ENCODE measurements at regions not wholly inside any gene's neighbourhood (a gene's known extent, or its start where the extent isn't known, plus 50 kb on each side); places are given as distances from the start of the nearest gene placed in this dataset.
"Not testable (repeated sequence)": the region's sequence is repeated elsewhere in the genome, so short reads cannot be mapped to it uniquely, and the experiment has no call there.

DNA sequence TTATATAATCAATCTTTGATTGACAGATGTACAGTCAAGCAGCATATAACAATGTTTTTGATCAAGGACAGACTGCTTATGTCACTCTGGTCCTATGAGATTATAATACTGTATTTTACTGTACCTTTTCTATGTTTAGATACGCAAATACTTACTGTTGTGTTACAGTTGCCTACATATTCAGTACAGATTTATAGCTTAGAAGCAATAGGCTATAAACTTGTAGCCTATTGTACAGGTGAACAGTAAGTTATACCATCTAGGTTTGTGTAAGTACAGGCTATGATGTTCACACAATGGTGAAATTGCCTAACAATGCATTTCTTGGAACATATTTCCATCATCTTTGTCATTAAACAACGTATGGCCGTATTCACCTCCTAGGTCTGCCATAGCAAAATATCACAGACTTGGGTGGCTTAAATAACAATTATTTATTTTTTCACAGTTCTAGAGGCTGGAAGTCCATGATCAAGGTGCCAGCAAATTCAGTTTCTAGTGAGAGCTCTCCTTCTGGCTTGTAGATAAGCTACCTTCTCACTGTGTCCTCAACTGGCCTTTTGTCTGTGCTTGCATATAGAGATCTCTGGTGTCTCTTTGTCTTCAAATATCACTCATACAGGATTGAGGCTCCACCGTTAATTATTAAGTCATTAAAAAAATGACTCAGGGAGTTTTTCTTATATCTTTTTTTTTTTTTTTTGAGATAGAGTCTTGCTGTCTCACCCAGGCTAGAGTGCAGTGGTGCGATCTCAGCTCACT is 89.1 kb downstream of the EBLN2 start:
- Histone ChIP-seq H3K9ac (ENCODE audit: low read depth in 1 of 2, low read length in 2 of 2) (no peak overlapping the region), H3K27ac (ENCODE audit: low read depth in 1 of 2, low read length in 2 of 2) (no peak overlapping the region), H3K27me3 (ENCODE audit: control insufficient read depth in 4 of 4, insufficient read depth in 4 of 4, low read length in 3 of 4) (no peaks in the 10 kb centered on the region), H3K9me3 (ENCODE audit: control insufficient read depth in 4 of 4, low read length in 3 of 4) (no peaks in the 10 kb centered on the region), H3K4me1 (ENCODE audit: control insufficient read depth in 4 of 4, insufficient read depth in 4 of 4, low read length in 3 of 4) (peaks cover 0 to 4% (median 1%) of the 10 kb centered on the region in 4 donors), H3K4me3 (ENCODE audit: low read depth in 1 of 3, low read length in 3 of 3) (no peak overlapping the region), H3K36me3 (ENCODE audit: control insufficient read depth in 4 of 4, insufficient read depth in 3 of 4, low read depth in 1 of 4, low read length in 3 of 4) (no peaks in the 10 kb centered on the region)
- WGBS, result 90% methylated on average over 5 of the region's 5 CpGs
- no peak for TF ChIP-seq RAD21 (IDR thresholded peaks at IDR 0.05)
- TF ChIP-seq HNF4A (conservative IDR thresholded peaks at IDR 0.05), result no peak
- no peak for TF ChIP-seq RXRA (IDR thresholded peaks at IDR 0.05)
- TF ChIP-seq, protein P1, sequence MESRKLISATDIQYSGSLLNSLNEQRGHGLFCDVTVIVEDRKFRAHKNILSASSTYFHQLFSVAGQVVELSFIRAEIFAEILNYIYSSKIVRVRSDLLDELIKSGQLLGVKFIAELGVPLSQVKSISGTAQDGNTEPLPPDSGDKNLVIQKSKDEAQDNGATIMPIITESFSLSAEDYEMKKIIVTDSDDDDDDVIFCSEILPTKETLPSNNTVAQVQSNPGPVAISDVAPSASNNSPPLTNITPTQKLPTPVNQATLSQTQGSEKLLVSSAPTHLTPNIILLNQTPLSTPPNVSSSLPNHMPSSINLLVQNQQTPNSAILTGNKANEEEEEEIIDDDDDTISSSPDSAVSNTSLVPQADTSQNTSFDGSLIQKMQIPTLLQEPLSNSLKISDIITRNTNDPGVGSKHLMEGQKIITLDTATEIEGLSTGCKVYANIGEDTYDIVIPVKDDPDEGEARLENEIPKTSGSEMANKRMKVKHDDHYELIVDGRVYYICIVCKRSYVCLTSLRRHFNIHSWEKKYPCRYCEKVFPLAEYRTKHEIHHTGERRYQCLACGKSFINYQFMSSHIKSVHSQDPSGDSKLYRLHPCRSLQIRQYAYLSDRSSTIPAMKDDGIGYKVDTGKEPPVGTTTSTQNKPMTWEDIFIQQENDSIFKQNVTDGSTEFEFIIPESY (IDR thresholded peaks at IDR 0.05), result no peak
- no peak for TF ChIP-seq YY1 (IDR thresholded peaks at IDR 0.05)
- TF ChIP-seq FOXA1 (IDR thresholded peaks at IDR 0.05), result no peak
- no peak for TF ChIP-seq JUND (IDR thresholded peaks at IDR 0.05)
- TF ChIP-seq, protein P2, sequence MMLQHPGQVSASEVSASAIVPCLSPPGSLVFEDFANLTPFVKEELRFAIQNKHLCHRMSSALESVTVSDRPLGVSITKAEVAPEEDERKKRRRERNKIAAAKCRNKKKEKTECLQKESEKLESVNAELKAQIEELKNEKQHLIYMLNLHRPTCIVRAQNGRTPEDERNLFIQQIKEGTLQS (IDR thresholded peaks at IDR 0.05), result no peak
- TF ChIP-seq, protein P3, sequence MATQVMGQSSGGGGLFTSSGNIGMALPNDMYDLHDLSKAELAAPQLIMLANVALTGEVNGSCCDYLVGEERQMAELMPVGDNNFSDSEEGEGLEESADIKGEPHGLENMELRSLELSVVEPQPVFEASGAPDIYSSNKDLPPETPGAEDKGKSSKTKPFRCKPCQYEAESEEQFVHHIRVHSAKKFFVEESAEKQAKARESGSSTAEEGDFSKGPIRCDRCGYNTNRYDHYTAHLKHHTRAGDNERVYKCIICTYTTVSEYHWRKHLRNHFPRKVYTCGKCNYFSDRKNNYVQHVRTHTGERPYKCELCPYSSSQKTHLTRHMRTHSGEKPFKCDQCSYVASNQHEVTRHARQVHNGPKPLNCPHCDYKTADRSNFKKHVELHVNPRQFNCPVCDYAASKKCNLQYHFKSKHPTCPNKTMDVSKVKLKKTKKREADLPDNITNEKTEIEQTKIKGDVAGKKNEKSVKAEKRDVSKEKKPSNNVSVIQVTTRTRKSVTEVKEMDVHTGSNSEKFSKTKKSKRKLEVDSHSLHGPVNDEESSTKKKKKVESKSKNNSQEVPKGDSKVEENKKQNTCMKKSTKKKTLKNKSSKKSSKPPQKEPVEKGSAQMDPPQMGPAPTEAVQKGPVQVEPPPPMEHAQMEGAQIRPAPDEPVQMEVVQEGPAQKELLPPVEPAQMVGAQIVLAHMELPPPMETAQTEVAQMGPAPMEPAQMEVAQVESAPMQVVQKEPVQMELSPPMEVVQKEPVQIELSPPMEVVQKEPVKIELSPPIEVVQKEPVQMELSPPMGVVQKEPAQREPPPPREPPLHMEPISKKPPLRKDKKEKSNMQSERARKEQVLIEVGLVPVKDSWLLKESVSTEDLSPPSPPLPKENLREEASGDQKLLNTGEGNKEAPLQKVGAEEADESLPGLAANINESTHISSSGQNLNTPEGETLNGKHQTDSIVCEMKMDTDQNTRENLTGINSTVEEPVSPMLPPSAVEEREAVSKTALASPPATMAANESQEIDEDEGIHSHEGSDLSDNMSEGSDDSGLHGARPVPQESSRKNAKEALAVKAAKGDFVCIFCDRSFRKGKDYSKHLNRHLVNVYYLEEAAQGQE (IDR thresholded peaks at IDR 0.05), result no peak
- TF ChIP-seq TAF1 (conservative IDR thresholded peaks at IDR 0.05), result no peak
- TF ChIP-seq, protein P4, sequence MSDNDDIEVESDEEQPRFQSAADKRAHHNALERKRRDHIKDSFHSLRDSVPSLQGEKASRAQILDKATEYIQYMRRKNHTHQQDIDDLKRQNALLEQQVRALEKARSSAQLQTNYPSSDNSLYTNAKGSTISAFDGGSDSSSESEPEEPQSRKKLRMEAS (IDR thresholded peaks at IDR 0.05), result no peak
- TF ChIP-seq NR2F2 (IDR thresholded peaks at IDR 0.05), result no peak
- no peak for TF ChIP-seq SP1 (IDR thresholded peaks at IDR 0.05)
- TF ChIP-seq FOXA2 (IDR thresholded peaks at IDR 0.05), result no peak
- TF ChIP-seq, protein P5, sequence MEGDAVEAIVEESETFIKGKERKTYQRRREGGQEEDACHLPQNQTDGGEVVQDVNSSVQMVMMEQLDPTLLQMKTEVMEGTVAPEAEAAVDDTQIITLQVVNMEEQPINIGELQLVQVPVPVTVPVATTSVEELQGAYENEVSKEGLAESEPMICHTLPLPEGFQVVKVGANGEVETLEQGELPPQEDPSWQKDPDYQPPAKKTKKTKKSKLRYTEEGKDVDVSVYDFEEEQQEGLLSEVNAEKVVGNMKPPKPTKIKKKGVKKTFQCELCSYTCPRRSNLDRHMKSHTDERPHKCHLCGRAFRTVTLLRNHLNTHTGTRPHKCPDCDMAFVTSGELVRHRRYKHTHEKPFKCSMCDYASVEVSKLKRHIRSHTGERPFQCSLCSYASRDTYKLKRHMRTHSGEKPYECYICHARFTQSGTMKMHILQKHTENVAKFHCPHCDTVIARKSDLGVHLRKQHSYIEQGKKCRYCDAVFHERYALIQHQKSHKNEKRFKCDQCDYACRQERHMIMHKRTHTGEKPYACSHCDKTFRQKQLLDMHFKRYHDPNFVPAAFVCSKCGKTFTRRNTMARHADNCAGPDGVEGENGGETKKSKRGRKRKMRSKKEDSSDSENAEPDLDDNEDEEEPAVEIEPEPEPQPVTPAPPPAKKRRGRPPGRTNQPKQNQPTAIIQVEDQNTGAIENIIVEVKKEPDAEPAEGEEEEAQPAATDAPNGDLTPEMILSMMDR (IDR thresholded peaks at IDR 0.05; ENCODE audit: low read depth, low read length, missing input control), result no peak
- TF ChIP-seq EGR1 (IDR thresholded peaks at IDR 0.05; ENCODE audit: low read depth in 2 of 2), result no peak
- no peak for TF ChIP-seq GABPA (IDR thresholded peaks at IDR 0.05 in 1 of 2, conservative IDR thresholded peaks at IDR 0.05 in 1 of 2)
- no peak for TF ChIP-seq HNF4G (IDR thresholded peaks at IDR 0.05)
- no peak for DNase-seq (ENCODE audit: low spot score)

DNA sequence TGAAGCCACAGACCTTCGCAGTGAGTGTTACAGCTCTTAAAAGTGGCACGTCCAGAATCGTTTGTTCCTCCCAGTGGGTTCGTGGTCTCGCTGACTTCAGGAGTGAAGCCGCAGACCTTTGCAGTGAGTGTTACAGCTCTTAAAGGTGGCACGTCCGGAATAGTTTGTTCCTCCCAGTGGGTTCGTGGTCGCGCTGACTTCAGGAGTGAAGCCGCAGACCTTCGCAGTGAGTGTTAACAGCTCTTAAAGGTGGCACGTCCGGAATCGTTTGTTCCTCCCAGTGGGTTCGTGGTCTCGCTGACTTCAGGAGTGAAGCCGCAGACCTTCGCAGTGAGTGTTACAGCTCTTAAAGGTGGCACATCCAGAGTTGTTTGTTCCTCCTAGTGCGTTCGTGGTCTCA is 91.1 kb downstream of the EBLN2 start:
- H3K36me3 ChIP-seq (ENCODE audit: control insufficient read depth in 4 of 4, insufficient read depth in 3 of 4, low read depth in 1 of 4, low read length in 3 of 4); H3K27ac ChIP-seq (ENCODE audit: low read depth in 1 of 2, low read length in 2 of 2); H3K9ac ChIP-seq (ENCODE audit: low read depth in 1 of 2, low read length in 2 of 2); H3K9me3 ChIP-seq (ENCODE audit: control insufficient read depth in 4 of 4, low read length in 3 of 4); H3K4me1 ChIP-seq (ENCODE audit: control insufficient read depth in 4 of 4, insufficient read depth in 4 of 4, low read length in 3 of 4); H3K4me3 ChIP-seq (ENCODE audit: low read depth in 1 of 3, low read length in 3 of 3); H3K27me3 ChIP-seq (ENCODE audit: control insufficient read depth in 4 of 4, insufficient read depth in 4 of 4, low read length in 3 of 4); DNase-seq (ENCODE audit: low spot score): not testable (repeated sequence)
- 95% methylated on average over 22 of the region's 22 CpGs for WGBS

DNA sequence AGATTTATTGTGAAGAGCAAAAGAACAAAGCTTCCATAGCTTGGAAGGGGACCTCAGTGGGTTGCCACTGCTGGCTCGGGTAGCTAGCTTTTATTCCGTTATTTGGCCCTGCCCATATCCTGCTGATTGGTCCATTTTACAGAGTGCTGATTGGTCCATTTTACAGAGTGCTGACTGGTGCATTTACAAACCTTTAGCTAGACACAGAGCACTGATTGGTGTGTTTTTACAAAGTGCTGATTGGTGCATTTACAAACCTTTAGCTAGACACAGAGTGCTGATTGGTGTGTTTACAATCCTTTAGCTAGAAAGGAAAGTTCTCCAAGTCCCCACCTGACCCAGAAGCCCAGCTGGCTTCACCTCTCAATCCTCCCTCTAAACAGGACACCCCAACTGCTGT is 91.6 kb downstream of the EBLN2 start:
- 90% methylated on average over 2 of the region's 2 CpGs for WGBS
- H3K9me3 ChIP-seq (ENCODE audit: control insufficient read depth in 4 of 4, low read length in 3 of 4); H3K27ac ChIP-seq (ENCODE audit: low read depth in 1 of 2, low read length in 2 of 2); H3K36me3 ChIP-seq (ENCODE audit: control insufficient read depth in 4 of 4, insufficient read depth in 3 of 4, low read depth in 1 of 4, low read length in 3 of 4); DNase-seq (ENCODE audit: low spot score); H3K9ac ChIP-seq (ENCODE audit: low read depth in 1 of 2, low read length in 2 of 2); H3K4me3 ChIP-seq (ENCODE audit: low read depth in 1 of 3, low read length in 3 of 3); H3K4me1 ChIP-seq (ENCODE audit: control insufficient read depth in 4 of 4, insufficient read depth in 4 of 4, low read length in 3 of 4); H3K27me3 ChIP-seq (ENCODE audit: control insufficient read depth in 4 of 4, insufficient read depth in 4 of 4, low read length in 3 of 4): not testable (repeated sequence)

DNA sequence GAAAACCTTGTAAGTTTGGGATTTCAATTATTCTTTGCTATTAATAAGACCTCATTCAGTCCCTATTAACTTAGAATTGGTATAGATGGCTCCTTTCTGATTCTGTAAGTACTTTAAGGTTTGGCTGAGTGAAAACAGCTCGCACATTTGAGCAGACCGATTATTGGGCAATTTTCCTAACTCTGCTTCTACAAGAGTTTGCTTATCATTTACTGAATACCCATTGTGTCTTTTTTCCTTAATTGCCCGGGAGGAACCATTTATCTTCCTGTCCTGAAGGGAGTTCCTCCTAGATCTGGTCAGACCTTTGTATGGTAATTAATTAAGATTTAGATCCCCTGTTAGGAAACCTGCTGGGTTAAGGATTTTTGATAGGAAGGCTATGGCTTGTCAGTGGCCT is 92.8 kb downstream of the EBLN2 start:
- not testable (repeated sequence) for H3K9ac ChIP-seq (ENCODE audit: low read depth in 1 of 2, low read length in 2 of 2); H3K4me3 ChIP-seq (ENCODE audit: low read depth in 1 of 3, low read length in 3 of 3); H3K9me3 ChIP-seq (ENCODE audit: control insufficient read depth in 4 of 4, low read length in 3 of 4); H3K4me1 ChIP-seq (ENCODE audit: control insufficient read depth in 4 of 4, insufficient read depth in 4 of 4, low read length in 3 of 4); H3K36me3 ChIP-seq (ENCODE audit: control insufficient read depth in 4 of 4, insufficient read depth in 3 of 4, low read depth in 1 of 4, low read length in 3 of 4); DNase-seq (ENCODE audit: low spot score); H3K27ac ChIP-seq (ENCODE audit: low read depth in 1 of 2, low read length in 2 of 2); H3K27me3 ChIP-seq (ENCODE audit: control insufficient read depth in 4 of 4, insufficient read depth in 4 of 4, low read length in 3 of 4)
- WGBS, result 40% methylated on average over 3 of the region's 3 CpGs

All from liver (tissue), 8 donors.